AG20443 (cell line): ENCODE measurements at regions not wholly inside any gene's neighbourhood (a gene's known extent, or its start where the extent isn't known, plus 50 kb on each side); places are given as distances from the start of the nearest gene placed in this dataset.

Experiments
- DNase-seq: peaks from one replicate; pipeline ENCODE4 v3.0.0; 2012; ENCODE audit warnings: low spot score, mixed read lengths

DNA sequence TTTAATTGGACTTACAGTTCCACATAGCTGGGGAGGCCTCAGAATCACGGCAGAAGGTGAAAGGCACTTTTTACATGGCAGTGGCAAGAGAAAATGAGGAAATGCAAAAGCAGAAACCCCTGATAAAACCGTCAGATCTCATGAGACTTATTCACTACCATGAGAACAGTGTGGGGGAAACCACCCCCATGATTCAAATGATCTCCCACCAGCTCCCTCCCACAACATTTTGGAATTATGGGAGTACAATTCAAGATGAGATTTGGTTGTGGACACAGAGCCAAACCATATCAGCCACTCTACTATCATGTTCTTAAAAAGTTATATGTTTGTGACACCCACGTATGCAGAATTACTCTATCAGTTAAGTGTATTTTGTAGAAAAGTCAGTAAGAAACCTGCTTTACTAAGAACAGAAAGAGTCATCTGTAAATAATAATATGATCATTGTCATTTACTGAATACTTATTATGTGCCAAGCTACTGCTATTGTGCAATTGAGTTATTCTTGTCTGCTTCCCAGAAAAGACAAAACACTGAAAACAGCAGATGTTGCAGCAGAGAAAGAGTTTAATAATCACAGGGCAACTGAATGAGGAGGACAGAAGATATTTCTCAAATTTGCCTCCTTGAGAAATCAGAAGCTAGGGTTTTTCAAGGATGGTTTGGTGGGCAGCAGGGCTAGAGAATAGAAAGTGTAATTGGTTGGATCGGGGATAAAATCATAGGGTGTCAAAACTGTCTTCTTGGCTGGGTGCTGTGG is 207.7 kb upstream of the FGGY start:
- no peak for DNase-seq

- no peak for DNase-seq
Observed at GRCh38 chr1:59089922-59090457, 206.9 kb upstream of the FGGY start.

DNA sequence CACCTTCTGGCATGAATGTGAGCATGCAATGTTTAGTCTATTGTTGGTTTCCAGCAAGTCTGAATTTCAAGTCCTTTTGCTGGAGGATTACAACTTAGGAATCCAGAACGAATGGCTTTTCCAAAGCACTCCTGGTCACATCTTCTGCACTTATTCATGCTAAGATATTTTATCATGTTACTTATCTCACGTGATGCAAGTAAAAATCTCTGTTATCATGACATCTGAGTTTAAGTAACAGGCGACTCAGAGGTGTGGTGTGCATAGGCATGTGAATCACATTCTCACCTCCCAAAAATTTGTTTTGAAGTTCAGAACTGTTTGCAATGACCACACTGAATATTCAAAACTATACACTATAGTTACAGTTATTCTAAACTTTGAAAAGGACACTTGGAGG is 204.8 kb upstream of the FGGY start:
- DNase-seq = no peak

DNA sequence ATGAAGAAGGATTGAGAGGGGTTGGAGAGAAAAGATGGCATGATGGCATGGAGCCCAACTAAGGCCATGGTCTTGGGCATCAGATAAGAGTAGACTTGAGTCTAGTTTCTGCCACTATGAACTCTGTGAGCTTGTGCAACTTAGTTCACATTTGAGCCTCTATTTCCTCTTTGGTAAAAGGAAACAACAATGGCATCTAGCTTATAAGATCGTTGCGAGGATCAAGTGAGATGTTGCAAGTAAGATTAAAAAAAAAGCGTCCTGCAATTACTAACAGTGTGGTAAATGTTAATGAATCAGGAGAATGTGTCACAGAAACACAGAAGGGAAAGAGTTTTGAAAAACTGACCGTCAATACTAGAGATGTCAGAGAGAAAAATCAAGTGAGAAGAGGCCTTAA is 202.9 kb upstream of the FGGY start:
- DNase-seq = no peak

- DNase-seq = no peak
Observed at GRCh38 chr1:59096501-59096900, 200.4 kb upstream of the FGGY start.

GRCh38 chr1:59098655-59099054 is 198.2 kb upstream of the FGGY start:
- DNase-seq = no peak

DNA sequence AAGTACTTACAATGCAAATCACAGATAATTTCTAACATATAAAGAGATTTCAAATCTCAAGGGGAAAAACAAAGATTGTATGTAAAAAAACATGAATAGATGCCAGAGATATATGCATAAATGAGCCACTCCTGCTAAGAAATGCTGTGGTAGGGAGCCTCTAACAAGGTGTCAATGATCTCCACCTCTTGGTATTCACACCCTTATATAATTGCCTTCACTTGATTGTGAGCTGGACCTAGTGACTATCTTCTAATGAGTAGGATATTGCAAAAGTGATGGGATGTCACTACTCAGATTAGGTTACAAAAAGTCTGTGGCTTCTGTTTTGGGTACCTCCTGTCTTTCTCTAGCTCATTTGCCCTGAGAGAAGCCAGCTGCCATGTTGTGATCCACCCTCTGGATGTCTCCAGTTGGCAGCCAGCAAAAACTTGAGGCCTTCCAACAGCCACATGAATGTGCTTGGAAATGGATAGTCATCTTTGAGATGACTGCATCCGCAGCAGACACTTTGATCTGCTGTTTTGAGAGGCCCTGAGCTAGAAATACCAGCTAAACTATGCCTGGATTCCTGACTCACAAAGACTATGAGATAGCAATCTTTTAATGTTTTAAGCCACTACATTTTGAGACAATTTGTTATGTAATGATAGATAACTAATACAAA is 196.1 kb upstream of the FGGY start:
- peak; percentile 57 for DNase-seq

DNA sequence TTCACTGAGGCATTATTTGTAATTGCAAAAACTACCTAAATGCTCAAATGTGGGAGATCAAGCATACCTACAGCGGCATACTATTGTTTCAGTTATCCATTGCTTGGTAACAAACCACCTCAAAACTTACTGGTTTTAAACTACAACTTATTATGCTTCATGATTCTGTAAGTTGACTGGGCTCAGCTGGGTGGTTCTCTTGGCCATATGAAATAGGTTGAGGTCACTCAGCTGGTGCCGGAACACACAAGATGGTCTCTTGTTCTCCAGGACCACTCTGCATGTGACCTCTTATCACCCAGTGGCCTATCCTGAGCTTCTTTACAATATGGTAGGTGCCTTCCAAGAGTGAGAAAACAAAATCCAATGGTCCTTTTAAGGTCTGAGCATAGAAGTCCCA is 195.4 kb upstream of the FGGY start:
- DNase-seq = no peak

- DNase-seq = no peak
Observed at GRCh38 chr1:59103457-59103856, 193.4 kb upstream of the FGGY start.

DNA sequence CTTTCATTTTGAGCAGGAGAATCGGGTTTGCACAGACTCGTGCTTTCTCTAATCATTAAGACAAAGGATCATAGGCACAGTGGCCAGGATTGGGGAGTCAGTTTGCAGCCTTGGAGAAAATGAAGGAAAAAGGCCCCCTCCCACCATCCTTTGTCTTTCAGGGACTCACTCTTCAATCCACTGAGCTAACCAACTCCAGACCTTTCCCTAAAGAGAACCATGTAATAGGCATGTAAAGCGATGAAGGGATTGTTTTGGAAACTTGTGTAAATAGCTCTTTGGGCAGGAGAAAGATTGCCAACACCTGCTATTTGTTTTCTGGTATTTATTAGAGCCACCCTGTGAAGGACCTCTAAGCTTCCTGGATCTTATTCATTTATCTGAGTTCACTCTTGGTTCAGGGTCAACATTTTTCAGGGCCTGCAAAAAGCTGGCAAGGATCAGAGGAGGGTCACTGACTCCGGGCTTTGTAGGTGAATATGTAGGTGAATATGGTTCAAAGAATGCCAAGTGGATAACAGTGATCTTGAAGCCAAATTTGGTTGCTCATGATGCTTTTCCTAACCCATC is 192.6 kb upstream of the FGGY start:
- no peak for DNase-seq

DNA sequence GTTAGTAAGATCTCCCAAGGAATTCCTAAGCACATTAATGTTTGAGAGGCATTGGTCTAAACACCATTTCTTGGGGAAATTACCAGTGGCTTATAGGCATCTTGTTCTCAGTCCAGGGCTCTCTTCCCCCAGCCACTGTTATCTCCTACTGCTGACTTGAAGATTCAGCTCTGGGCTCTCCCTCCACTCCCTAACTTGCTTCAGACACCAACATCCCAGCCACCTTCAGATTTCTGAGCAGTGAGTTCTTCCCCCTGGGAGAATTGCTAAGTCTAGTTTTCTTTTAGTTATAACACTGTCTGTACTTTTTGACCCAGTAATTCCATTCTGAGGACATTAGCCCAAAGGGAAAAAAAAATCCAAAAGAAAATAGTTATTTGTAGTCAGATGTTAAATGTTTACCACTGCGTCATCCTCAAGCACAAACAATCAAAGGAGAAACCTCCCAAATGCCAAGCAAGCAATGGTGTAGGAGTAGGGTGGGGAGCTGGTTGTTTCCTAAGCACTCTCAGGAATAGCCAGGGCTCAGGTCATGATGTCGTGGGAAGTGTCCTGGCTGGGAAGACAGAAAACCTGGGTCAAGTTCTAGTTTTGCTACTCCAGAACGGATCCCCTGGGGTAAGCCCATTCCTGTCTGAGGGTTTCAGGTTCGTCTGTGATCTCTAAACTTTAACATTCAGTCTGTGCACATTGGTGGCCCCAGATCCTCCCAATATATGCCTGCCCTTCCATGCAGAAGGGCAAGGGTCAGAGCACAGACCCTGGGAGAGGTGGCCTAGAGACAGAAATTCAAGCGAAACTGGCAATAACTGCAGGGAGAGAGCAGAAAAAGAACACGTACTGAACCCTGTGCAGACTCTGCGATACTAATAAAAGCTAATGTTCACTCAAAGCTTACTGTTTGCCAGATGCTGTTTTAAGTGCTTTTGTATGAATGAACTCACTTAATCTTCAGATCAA is 191.1 kb upstream of the FGGY start:
- no peak for DNase-seq

DNA sequence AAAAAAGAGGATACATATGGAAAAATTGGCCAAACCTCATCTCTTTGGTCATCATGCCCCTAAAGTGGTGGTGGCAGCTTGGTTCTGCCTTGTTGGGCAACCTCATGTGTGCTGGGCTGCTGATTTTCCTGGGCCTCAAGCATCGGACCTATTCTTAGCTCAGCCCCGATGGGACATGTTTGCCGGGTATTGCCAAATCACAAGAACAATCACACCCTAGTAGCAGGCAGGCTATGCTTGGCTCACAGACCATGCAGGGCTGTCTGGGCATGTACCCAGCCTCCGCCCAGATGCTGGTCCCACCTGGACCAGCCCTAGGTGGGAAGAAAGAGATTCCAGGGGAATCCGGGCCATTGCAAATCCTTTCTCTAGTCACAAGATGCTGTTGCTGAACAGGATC is 189.4 kb upstream of the FGGY start:
- peak; percentile 27 for DNase-seq

DNA sequence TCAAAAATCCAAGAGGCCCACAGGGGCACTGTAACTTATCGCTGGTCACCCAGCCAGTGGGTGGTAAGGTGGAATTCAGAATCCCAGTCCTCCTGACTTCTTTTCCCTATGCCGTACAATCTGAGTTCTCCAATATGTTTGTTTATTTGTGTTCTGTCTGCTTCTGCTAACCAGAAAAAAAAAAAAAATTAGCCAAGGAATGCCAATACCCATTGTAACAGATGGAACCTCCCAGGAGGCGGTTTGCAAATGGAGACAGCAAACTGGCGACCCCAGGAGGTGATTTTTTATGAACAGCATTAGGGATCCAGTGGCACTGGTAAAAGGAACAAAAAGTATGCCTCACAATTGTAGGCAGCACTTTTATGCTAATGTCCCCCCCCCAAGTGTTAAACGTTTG is 189.0 kb upstream of the FGGY start:
- DNase-seq = no peak

DNA sequence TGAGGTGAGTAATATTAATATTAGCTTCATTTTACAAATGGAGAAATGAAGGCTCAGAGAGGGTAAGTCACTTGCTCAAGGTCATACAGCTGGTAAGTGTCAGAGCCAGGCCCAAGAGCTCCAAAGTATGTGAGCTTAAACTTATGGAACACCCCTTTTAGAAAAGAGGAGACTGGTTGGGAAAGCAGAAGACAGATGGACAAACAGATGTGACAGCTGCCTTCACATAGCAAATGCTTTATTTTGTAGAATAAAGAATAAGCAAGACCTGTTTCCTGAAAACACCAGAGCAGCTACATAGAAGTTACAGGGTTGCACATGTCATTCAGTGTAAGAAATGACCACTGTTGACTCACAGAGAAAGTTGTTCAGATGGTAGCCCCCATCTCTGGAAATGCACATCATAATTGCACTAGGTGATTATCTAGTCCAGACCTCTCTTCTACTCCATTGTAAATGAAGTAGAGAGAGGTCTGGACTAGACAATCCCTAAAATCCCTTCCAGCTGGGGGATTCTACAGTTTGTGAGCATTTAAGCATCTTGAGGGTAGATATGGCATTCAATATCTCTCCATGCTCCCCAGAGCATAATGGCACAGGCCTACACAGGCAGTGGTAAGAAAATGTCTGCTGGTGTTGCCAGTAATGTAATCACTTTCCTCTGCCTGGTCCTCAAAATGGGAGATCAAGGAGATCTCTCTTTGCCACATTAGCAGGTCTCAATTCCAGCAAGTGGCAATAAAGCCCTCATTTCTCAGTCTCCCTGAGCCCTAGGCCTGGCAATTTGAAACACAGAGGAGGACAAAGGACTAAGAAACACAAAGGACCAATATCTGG is 188.2 kb upstream of the FGGY start:
- DNase-seq = no peak

- no peak for DNase-seq
Observed at GRCh38 chr1:59110271-59110670, 186.6 kb upstream of the FGGY start.

DNA sequence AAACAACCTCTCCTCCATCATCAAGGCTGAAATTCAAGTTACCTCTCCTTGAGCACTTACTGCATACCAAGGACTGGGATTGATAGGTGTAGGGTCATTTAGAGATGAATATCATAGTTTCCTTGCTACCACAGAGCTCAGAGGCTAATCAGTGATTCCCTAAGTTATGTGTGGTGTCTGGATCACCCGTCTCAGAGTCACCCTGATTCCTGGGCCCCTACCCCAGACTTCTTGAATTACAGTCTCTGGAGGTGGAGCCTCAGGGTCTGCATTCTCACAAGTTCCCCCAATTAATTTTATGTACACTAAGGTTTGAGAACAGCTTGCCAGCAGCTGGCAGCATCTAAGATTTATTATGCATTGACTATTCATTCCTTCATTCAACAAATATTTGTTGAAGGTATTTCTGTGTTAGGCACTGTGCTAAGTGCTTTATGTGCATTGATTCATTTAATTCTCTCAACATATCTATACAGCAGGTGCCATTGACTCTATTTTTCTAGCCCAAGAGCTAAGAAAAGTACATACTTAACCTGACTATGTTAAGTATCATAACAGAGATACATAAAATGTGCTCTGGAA is 182.9 kb upstream of the FGGY start:
- DNase-seq = no peak

GRCh38 chr1:59115865-59116264 is 181.0 kb upstream of the FGGY start:
- no peak for DNase-seq

GRCh38 chr1:59116920-59117542 is 179.9 kb upstream of the FGGY start:
- peak; percentile 81 for DNase-seq

- no peak for DNase-seq
Observed at GRCh38 chr1:59122527-59122926, 174.4 kb upstream of the FGGY start.

GRCh38 chr1:59123081-59123681 is 173.7 kb upstream of the FGGY start:
- no peak for DNase-seq
